GM23338 (cell line): ENCODE measurements at regions not wholly inside any gene's neighbourhood (a gene's known extent, or its start where the extent isn't known, plus 50 kb on each side); places are given as distances from the start of the nearest gene placed in this dataset.

ENCODE experiments used
- ATAC-seq: fragments of 200-7000 bp; cut with Tn5 transposase; 3 replicates; pipeline ENCODE4 v1.9.1; 2020
- DNase-seq: peaks from one replicate; pipeline ENCODE4 v3.0.0-alpha.2; 2015; ENCODE audit warnings: low spot score
- H2AFZ ChIP-seq: fragments of 200-600 bp; sonication (generic); 2 replicates; pipeline ENCODE4 v1.8.0; 2016; ENCODE audit warnings: antibody characterized with exemption, mild to moderate bottlenecking, moderate library complexity
- H3F3A ChIP-seq: fragments of 200-600 bp; sonication (generic); replicated peaks from 2 replicates; pipeline ENCODE4 v1.8.0; 2017; ENCODE audit warnings: antibody characterized with exemption, mixed run types, low read depth
- H3K27ac ChIP-seq: fragments of 200-600 bp; sonication (generic); 2 replicates; pipeline ENCODE4 v1.6.1; 2016; ENCODE audit warnings: low read depth
- H3K27me3 ChIP-seq: fragments of 200-600 bp; sonication (generic); 2 replicates; pipeline ENCODE4 v1.8.0; 2016; ENCODE audit warnings: mild to moderate bottlenecking, mixed run types, moderate library complexity; ENCODE audit not compliant: insufficient read depth
- H3K36me3 ChIP-seq: fragments of 200-600 bp; sonication (generic); 2 replicates; pipeline ENCODE4 v1.8.0; 2016; ENCODE audit warnings: mild to moderate bottlenecking; ENCODE audit not compliant: insufficient read depth
- H3K4me1 ChIP-seq: fragments of 200-600 bp; sonication (generic); 2 replicates; pipeline ENCODE4 v1.8.0; 2016; ENCODE audit warnings: mild to moderate bottlenecking, moderate library complexity; ENCODE audit not compliant: insufficient read depth
- H3K4me2 ChIP-seq: fragments of 200-600 bp; sonication (generic); 2 replicates; pipeline ENCODE4 v1.7.1; 2017; ENCODE audit warnings: mixed run types
- H3K4me3 ChIP-seq: fragments of 200-600 bp; sonication (generic); 2 replicates; pipeline ENCODE4 v1.6.1; 2016; ENCODE audit warnings: mixed run types
- H3K79me2 ChIP-seq: fragments of 200-600 bp; sonication (generic); replicated peaks from 2 replicates; pipeline ENCODE4 v1.8.0; 2017; ENCODE audit warnings: mild to moderate bottlenecking; ENCODE audit not compliant: insufficient read depth
- H3K9me2 ChIP-seq: fragments of 200-600 bp; sonication (generic); 2 replicates; pipeline ENCODE4 v1.8.0; 2017; ENCODE audit not compliant: insufficient read depth
- H4K20me1 ChIP-seq: fragments of 200-600 bp; sonication (generic); replicated peaks from 2 replicates; pipeline ENCODE4 v1.8.0; 2017; ENCODE audit warnings: mild to moderate bottlenecking; ENCODE audit not compliant: insufficient read depth
- H3K27ac Mint-ChIP-seq: 2 replicates; pipeline ENCODE4 v1.8.0; 2020; ENCODE audit warnings: inconsistent platforms, mild to moderate bottlenecking, moderate library complexity, mixed read lengths
- H3K27me3 Mint-ChIP-seq: 3 replicates; pipeline ENCODE4 v1.8.0; 2022; ENCODE audit warnings: low read depth, mild to moderate bottlenecking, moderate library complexity, mixed read lengths, inconsistent platforms; ENCODE audit not compliant: insufficient read depth, poor library complexity
- H3K36me3 Mint-ChIP-seq: 3 replicates; pipeline ENCODE4 v1.8.0; 2021; ENCODE audit warnings: low read depth, mild to moderate bottlenecking, inconsistent platforms, moderate library complexity, mixed read lengths
- H3K4me1 Mint-ChIP-seq: 3 replicates; pipeline ENCODE4 v1.8.0; 2020; ENCODE audit warnings: mild to moderate bottlenecking, inconsistent platforms, mixed read lengths
- H3K4me3 Mint-ChIP-seq: 3 replicates; pipeline ENCODE4 v1.8.0; 2021; ENCODE audit warnings: moderate library complexity, mild to moderate bottlenecking, inconsistent platforms, mixed read lengths
- H3K9me3 Mint-ChIP-seq: 3 replicates; pipeline ENCODE4 v1.8.0; 2020; ENCODE audit warnings: moderate library complexity, mild to moderate bottlenecking, inconsistent platforms, mixed read lengths
- CREB1 ChIP-seq: fragments of 250-450 bp; sonication (Bioruptor Pico); IDR thresholded peaks from 2 replicates; pipeline ENCODE4 v1.5.0; 2020; ENCODE audit warnings: low read depth, mild to moderate bottlenecking, moderate library complexity
- EZH2 ChIP-seq: fragments of 200-600 bp; sonication (generic); IDR thresholded peaks from one replicate; pipeline ENCODE4 v1.8.0; 2017; ENCODE audit warnings: antibody characterized with exemption, mild to moderate bottlenecking, low read depth; ENCODE audit not compliant: unreplicated experiment
- EZH2phosphoT487 ChIP-seq: fragments of 200-600 bp; sonication (generic); IDR thresholded peaks from one replicate; pipeline ENCODE4 v1.8.1; 2018; ENCODE audit warnings: antibody characterized with exemption; ENCODE audit not compliant: unreplicated experiment
- JUNB ChIP-seq: IDR thresholded peaks from one replicate; pipeline ENCODE4 v1.6.1; 2016; ENCODE audit warnings: antibody characterized with exemption; ENCODE audit not compliant: unreplicated experiment
- NANOG ChIP-seq: IDR thresholded peaks from 2 replicates; pipeline ENCODE4 v1.6.1; 2016; ENCODE audit warnings: antibody characterized with exemption, borderline replicate concordance
- POLR2AphosphoS5 ChIP-seq: IDR thresholded peaks from 2 replicates; pipeline ENCODE4 v1.6.1; 2016; ENCODE audit warnings: antibody characterized with exemption, low read depth
- STAT1 ChIP-seq: IDR thresholded peaks from one replicate; pipeline ENCODE4 v1.6.1; 2016; ENCODE audit warnings: antibody characterized with exemption; ENCODE audit not compliant: unreplicated experiment
- ZNF114 ChIP-seq: fragments of 250-450 bp; sonication (Bioruptor Pico); IDR thresholded peaks from 2 replicates; pipeline ENCODE4 v1.5.0; 2020; ENCODE audit warnings: mild to moderate bottlenecking, moderate library complexity
- ZNF331 ChIP-seq: fragments of 250-450 bp; sonication (Bioruptor Pico); IDR thresholded peaks from 2 replicates; pipeline ENCODE4 v1.5.0; 2020; ENCODE audit warnings: low read depth, mild to moderate bottlenecking, moderate library complexity
- TF ChIP-seq, protein P1 (sequence below): fragments of 250-450 bp; sonication (Bioruptor Pico); IDR thresholded peaks from 2 replicates; pipeline ENCODE4 v1.5.0; 2020; ENCODE audit warnings: mild to moderate bottlenecking, moderate library complexity
- TF ChIP-seq, protein P2 (sequence below): IDR thresholded peaks from one replicate; pipeline ENCODE4 v1.6.1; 2018; ENCODE audit warnings: antibody characterized with exemption; ENCODE audit not compliant: unreplicated experiment
- TF ChIP-seq, protein P3 (sequence below), 2 experiments: fragments of 200-600 bp in 1 of 2; sonication (generic) in 1 of 2; conservative IDR thresholded peaks; 2 replicates each; pipeline versions ENCODE4 v1.5.1 to v1.6.1; 2016 to 2017; ENCODE audit warnings: antibody characterized with exemption in 2 of 2, low read depth in 2 of 2, mild to moderate bottlenecking in 2 of 2, moderate library complexity in 1 of 2
- TF ChIP-seq, protein P4 (sequence below): IDR thresholded peaks from 2 replicates; pipeline ENCODE4 v1.6.1; 2016; ENCODE audit warnings: antibody characterized with exemption

DNA sequence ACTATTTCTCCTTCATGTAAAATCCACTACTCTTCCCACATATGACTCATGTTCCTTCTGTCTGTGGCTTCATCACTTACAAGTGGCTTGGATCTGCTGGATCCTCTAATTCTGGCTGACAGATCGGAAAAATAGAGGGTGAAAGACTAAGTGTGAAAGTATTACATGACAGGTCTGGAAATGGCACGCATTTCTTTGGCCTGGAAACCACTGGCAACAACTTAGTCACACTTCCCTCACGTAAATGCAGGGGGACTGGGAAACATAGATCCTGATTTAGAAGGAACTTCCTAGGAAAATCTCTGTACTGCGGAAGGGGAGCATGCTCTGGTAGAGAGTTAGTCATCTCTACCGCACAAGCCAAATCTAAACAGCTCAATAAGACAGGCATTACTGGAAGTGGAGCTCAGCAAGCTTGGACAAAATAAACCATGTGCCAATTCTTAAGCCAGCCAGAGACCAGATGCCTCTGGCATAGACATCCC is 305.4 kb upstream of the PTBP2 start:
- H3K4me2 ChIP-seq: no peak overlapping the region
- no peaks in the 10 kb centered on the region for H3K27me3 ChIP-seq
- TF ChIP-seq EZH2 (no peak), EZH2phosphoT487 (no peak), STAT1 (no peak), JUNB (no peak), ZNF331 (no peak), ZNF114 (CRISPR knock-in tag) (no peak), POLR2AphosphoS5 (no peak), CREB1 (CRISPR knock-in tag) (no peak), NANOG (no peak)
- TF ChIP-seq, protein P1, sequence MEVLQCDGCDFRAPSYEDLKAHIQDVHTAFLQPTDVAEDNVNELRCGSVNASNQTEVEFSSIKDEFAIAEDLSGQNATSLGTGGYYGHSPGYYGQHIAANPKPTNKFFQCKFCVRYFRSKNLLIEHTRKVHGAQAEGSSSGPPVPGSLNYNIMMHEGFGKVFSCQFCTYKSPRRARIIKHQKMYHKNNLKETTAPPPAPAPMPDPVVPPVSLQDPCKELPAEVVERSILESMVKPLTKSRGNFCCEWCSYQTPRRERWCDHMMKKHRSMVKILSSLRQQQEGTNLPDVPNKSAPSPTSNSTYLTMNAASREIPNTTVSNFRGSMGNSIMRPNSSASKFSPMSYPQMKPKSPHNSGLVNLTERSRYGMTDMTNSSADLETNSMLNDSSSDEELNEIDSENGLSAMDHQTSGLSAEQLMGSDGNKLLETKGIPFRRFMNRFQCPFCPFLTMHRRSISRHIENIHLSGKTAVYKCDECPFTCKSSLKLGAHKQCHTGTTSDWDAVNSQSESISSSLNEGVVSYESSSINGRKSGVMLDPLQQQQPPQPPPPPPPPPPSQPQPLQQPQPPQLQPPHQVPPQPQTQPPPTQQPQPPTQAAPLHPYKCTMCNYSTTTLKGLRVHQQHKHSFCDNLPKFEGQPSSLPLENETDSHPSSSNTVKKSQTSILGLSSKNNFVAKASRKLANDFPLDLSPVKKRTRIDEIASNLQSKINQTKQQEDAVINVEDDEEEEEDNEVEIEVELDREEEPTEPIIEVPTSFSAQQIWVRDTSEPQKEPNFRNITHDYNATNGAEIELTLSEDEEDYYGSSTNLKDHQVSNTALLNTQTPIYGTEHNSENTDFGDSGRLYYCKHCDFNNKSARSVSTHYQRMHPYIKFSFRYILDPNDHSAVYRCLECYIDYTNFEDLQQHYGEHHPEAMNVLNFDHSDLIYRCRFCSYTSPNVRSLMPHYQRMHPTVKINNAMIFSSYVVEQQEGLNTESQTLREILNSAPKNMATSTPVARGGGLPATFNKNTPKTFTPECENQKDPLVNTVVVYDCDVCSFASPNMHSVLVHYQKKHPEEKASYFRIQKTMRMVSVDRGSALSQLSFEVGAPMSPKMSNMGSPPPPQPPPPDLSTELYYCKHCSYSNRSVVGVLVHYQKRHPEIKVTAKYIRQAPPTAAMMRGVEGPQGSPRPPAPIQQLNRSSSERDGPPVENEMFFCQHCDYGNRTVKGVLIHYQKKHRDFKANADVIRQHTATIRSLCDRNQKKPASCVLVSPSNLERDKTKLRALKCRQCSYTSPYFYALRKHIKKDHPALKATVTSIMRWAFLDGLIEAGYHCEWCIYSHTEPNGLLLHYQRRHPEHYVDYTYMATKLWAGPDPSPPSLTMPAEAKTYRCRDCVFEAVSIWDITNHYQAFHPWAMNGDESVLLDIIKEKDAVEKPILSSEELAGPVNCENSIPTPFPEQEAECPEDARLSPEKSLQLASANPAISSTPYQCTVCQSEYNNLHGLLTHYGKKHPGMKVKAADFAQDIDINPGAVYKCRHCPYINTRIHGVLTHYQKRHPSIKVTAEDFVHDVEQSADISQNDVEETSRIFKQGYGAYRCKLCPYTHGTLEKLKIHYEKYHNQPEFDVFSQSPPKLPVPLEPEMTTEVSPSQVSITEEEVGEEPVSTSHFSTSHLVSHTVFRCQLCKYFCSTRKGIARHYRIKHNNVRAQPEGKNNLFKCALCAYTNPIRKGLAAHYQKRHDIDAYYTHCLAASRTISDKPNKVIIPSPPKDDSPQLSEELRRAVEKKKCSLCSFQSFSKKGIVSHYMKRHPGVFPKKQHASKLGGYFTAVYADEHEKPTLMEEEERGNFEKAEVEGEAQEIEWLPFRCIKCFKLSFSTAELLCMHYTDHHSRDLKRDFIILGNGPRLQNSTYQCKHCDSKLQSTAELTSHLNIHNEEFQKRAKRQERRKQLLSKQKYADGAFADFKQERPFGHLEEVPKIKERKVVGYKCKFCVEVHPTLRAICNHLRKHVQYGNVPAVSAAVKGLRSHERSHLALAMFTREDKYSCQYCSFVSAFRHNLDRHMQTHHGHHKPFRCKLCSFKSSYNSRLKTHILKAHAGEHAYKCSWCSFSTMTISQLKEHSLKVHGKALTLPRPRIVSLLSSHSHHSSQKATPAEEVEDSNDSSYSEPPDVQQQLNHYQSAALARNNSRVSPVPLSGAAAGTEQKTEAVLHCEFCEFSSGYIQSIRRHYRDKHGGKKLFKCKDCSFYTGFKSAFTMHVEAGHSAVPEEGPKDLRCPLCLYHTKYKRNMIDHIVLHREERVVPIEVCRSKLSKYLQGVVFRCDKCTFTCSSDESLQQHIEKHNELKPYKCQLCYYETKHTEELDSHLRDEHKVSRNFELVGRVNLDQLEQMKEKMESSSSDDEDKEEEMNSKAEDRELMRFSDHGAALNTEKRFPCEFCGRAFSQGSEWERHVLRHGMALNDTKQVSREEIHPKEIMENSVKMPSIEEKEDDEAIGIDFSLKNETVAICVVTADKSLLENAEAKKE (CRISPR knock-in tag): no peak
- TF ChIP-seq, protein P2, sequence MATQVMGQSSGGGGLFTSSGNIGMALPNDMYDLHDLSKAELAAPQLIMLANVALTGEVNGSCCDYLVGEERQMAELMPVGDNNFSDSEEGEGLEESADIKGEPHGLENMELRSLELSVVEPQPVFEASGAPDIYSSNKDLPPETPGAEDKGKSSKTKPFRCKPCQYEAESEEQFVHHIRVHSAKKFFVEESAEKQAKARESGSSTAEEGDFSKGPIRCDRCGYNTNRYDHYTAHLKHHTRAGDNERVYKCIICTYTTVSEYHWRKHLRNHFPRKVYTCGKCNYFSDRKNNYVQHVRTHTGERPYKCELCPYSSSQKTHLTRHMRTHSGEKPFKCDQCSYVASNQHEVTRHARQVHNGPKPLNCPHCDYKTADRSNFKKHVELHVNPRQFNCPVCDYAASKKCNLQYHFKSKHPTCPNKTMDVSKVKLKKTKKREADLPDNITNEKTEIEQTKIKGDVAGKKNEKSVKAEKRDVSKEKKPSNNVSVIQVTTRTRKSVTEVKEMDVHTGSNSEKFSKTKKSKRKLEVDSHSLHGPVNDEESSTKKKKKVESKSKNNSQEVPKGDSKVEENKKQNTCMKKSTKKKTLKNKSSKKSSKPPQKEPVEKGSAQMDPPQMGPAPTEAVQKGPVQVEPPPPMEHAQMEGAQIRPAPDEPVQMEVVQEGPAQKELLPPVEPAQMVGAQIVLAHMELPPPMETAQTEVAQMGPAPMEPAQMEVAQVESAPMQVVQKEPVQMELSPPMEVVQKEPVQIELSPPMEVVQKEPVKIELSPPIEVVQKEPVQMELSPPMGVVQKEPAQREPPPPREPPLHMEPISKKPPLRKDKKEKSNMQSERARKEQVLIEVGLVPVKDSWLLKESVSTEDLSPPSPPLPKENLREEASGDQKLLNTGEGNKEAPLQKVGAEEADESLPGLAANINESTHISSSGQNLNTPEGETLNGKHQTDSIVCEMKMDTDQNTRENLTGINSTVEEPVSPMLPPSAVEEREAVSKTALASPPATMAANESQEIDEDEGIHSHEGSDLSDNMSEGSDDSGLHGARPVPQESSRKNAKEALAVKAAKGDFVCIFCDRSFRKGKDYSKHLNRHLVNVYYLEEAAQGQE: no peak
- TF ChIP-seq, protein P3, sequence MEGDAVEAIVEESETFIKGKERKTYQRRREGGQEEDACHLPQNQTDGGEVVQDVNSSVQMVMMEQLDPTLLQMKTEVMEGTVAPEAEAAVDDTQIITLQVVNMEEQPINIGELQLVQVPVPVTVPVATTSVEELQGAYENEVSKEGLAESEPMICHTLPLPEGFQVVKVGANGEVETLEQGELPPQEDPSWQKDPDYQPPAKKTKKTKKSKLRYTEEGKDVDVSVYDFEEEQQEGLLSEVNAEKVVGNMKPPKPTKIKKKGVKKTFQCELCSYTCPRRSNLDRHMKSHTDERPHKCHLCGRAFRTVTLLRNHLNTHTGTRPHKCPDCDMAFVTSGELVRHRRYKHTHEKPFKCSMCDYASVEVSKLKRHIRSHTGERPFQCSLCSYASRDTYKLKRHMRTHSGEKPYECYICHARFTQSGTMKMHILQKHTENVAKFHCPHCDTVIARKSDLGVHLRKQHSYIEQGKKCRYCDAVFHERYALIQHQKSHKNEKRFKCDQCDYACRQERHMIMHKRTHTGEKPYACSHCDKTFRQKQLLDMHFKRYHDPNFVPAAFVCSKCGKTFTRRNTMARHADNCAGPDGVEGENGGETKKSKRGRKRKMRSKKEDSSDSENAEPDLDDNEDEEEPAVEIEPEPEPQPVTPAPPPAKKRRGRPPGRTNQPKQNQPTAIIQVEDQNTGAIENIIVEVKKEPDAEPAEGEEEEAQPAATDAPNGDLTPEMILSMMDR (conservative IDR thresholded peaks at IDR 0.05; ENCODE audit: low read depth in 2 of 2): no peak
- TF ChIP-seq, protein P4, sequence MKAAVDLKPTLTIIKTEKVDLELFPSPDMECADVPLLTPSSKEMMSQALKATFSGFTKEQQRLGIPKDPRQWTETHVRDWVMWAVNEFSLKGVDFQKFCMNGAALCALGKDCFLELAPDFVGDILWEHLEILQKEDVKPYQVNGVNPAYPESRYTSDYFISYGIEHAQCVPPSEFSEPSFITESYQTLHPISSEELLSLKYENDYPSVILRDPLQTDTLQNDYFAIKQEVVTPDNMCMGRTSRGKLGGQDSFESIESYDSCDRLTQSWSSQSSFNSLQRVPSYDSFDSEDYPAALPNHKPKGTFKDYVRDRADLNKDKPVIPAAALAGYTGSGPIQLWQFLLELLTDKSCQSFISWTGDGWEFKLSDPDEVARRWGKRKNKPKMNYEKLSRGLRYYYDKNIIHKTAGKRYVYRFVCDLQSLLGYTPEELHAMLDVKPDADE: no peak
- no peaks in the 10 kb centered on the region for H3K9me2 ChIP-seq
- no peak overlapping the region for H3K4me3 ChIP-seq
- Mint-ChIP-seq H3K27me3 (no peaks in the 10 kb centered on the region), H3K4me3 (no peak overlapping the region), H3K9me3 (no peaks in the 10 kb centered on the region), H3K36me3 (no peaks in the 10 kb centered on the region), H3K4me1 (peaks cover 6% of the 10 kb centered on the region), H3K27ac (no peak overlapping the region)
- DNase-seq: no peak
- no peaks in the 10 kb centered on the region for H3K79me2 ChIP-seq
- H3F3A ChIP-seq: no peaks in the 10 kb centered on the region
- no peaks in the 10 kb centered on the region for H4K20me1 ChIP-seq
- no peaks in the 10 kb centered on the region for H3K36me3 ChIP-seq
- 0 out of 2 replicates have a peak, but pooled peaks cover 3% of the 10 kb centered on the region for H3K4me1 ChIP-seq
- no peak overlapping the region for H3K27ac ChIP-seq
- H2AFZ ChIP-seq: peak overlapping the region; percentile 59
- no peak for ATAC-seq
